ENCODE measurements at regions not wholly inside any gene's neighbourhood (a gene's known extent, or its start where the extent isn't known, plus 50 kb on each side); places are given as distances from the start of the nearest gene placed in this dataset.

DNA sequence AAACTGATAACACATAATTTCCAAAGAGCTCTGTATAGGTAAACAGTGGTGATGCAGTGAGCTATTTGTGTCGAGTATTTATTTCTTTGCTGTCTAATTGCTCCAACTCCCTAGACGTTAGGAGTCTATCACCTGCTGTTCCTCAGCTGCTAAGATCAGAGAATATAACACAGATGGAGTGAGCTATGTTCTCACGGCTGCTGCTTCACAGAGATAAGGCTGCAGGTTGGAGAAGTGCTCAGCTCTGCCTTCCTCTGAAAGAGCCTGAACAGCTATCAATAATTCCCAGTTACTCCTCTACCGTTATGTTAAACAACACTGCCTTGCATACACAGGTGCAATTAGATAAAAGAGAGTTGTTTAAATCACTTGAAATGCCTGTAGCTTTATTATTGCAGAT is 103.2 kb upstream of the MDGA2 start:
- TF ChIP-seq, protein P1, sequence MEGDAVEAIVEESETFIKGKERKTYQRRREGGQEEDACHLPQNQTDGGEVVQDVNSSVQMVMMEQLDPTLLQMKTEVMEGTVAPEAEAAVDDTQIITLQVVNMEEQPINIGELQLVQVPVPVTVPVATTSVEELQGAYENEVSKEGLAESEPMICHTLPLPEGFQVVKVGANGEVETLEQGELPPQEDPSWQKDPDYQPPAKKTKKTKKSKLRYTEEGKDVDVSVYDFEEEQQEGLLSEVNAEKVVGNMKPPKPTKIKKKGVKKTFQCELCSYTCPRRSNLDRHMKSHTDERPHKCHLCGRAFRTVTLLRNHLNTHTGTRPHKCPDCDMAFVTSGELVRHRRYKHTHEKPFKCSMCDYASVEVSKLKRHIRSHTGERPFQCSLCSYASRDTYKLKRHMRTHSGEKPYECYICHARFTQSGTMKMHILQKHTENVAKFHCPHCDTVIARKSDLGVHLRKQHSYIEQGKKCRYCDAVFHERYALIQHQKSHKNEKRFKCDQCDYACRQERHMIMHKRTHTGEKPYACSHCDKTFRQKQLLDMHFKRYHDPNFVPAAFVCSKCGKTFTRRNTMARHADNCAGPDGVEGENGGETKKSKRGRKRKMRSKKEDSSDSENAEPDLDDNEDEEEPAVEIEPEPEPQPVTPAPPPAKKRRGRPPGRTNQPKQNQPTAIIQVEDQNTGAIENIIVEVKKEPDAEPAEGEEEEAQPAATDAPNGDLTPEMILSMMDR (optimal IDR thresholded peaks at IDR 0.05 in 1 of 3, IDR thresholded peaks at IDR 0.05 in 1 of 3, conservative IDR thresholded peaks at IDR 0.05 in 1 of 3; ENCODE audit: extremely low read depth in 1 of 3, insufficient read depth in 2 of 3, low read length in 3 of 3), result no peak
- no peak for TF ChIP-seq EZH2 (IDR thresholded peaks at IDR 0.05; ENCODE audit: low read length)
